HG03565 (cell line): ENCODE measurements at regions not wholly inside any gene's neighbourhood (a gene's known extent, or its start where the extent isn't known, plus 50 kb on each side); places are given as distances from the start of the nearest gene placed in this dataset.

Experiments used
- ATAC-seq: cut with Tn5 transposase; IDR thresholded peaks from one replicate; pipeline ENCODE4 v1.9.1; 2021; ENCODE audit warnings: mild to moderate bottlenecking, moderate library complexity; ENCODE audit not compliant: unreplicated experiment

GRCh38 chr5:174425271-174425963 is 299.0 kb upstream of the MSX2 start:
- ATAC-seq, result no peak

GRCh38 chr5:174425964-174426290 is 298.5 kb upstream of the MSX2 start:
- ATAC-seq, result no peak

GRCh38 chr5:174426388-174426787 is 298.0 kb upstream of the MSX2 start:
- ATAC-seq, result no peak

- ATAC-seq, result no peak
Observed at GRCh38 chr5:174426851-174427250, 297.5 kb upstream of the MSX2 start.

- no peak for ATAC-seq
Observed at GRCh38 chr5:174427304-174427703, 297.1 kb upstream of the MSX2 start.

- ATAC-seq, result no peak
Observed at GRCh38 chr5:174428895-174429294, 295.5 kb upstream of the MSX2 start.

GRCh38 chr5:174430940-174431339 is 293.4 kb upstream of the MSX2 start:
- no peak for ATAC-seq

GRCh38 chr5:174431504-174431903 is 292.9 kb upstream of the MSX2 start:
- no peak for ATAC-seq

- ATAC-seq, result no peak
Observed at GRCh38 chr5:174433098-174433497, 291.3 kb upstream of the MSX2 start.

GRCh38 chr5:174436750-174437149 is 287.6 kb upstream of the MSX2 start:
- no peak for ATAC-seq

GRCh38 chr5:174444479-174445188 is 279.7 kb upstream of the MSX2 start:
- no peak for ATAC-seq

GRCh38 chr5:174446446-174446845 is 277.9 kb upstream of the MSX2 start:
- no peak for ATAC-seq

- ATAC-seq, result no peak
Observed at GRCh38 chr5:174446988-174447387, 277.4 kb upstream of the MSX2 start.

- ATAC-seq, result no peak
Observed at GRCh38 chr5:174448041-174448440, 276.3 kb upstream of the MSX2 start.

GRCh38 chr5:174448662-174449061 is 275.7 kb upstream of the MSX2 start:
- no peak for ATAC-seq

GRCh38 chr5:174453690-174454089 is 270.7 kb upstream of the MSX2 start:
- ATAC-seq, result no peak

- no peak for ATAC-seq
Observed at GRCh38 chr5:174454464-174454863, 269.9 kb upstream of the MSX2 start.

- no peak for ATAC-seq
Observed at GRCh38 chr5:174454890-174455289, 269.5 kb upstream of the MSX2 start.

GRCh38 chr5:174455301-174455700 is 269.1 kb upstream of the MSX2 start:
- ATAC-seq, result no peak

GRCh38 chr5:174457141-174457678 is 267.2 kb upstream of the MSX2 start:
- no peak for ATAC-seq

GRCh38 chr5:174459071-174459702 is 265.2 kb upstream of the MSX2 start:
- no peak for ATAC-seq

- ATAC-seq, result no peak
Observed at GRCh38 chr5:174459832-174460448, 264.4 kb upstream of the MSX2 start.
